T-helper 9 cell (primary cell): ENCODE measurements at regions not wholly inside any gene's neighbourhood (a gene's known extent, or its start where the extent isn't known, plus 50 kb on each side); places are given as distances from the start of the nearest gene placed in this dataset.
"Not testable (repeated sequence)": the region's sequence is repeated elsewhere in the genome, so short reads cannot be mapped to it uniquely, and the experiment has no call there.

Source experiments
- DNase-seq: peaks from one replicate; pipeline ENCODE4 v3.0.0-alpha.2; 2020

DNA sequence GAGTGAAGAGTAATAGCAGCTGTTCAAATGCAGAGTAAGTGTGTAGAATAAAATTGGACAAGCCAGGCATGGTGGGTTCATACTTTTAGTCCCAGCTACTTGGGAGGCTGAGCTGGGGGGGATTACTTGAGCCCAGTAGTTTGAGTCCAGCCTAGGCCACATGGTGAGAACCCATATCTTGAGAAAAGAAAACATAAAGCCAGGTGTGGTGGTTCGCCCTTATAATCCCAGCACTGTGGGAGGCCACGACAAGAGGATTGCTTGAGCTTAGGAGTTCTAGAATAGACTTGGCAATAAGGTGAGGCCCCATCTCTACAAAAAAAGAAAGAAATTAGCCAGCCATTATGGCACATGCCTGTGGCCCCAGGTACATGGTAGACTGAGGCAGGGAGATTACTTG is 1241.1 kb downstream of the UQCRFS1 start:
- DNase-seq: no peak

DNA sequence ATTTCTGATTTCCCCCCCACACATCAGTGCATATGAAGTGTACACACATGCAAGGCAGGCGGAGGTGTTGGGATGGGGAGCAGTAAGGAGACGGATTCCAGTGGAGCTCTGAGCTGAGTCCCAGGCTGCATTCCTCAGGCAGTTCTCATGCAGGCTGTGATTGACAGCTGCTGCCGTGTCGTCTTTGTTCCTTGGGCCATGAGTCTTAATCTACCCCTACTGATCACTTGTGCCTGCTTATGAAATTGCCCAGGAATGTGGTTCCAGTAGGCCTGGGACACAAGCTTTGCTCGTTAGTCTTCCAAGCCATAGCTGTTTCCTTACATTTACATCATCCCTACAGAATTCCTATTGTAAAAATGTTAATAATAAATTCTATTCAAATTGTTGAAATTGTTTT is 1241.9 kb downstream of the UQCRFS1 start:
- DNase-seq: no peak

DNA sequence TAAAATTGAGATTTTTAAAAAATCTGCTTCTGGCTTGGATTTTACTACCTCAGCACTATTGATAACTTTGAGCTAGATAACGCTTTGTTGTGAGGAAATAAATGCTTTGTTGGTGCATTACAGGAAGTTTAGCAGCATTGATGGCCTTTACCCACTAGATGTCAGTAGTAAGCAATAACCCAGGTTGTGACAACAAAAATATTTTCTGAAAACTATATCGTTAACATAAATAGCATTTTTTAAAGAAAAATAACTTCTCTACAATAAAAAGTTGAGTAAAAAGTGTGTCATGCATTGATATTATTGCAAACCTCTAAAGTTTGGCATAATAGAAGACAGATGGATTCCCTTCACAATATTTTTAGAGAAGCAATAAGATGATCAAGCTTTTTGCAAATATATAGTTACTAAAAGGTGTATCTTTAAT is 1246.5 kb downstream of the UQCRFS1 start:
- no peak for DNase-seq

DNA sequence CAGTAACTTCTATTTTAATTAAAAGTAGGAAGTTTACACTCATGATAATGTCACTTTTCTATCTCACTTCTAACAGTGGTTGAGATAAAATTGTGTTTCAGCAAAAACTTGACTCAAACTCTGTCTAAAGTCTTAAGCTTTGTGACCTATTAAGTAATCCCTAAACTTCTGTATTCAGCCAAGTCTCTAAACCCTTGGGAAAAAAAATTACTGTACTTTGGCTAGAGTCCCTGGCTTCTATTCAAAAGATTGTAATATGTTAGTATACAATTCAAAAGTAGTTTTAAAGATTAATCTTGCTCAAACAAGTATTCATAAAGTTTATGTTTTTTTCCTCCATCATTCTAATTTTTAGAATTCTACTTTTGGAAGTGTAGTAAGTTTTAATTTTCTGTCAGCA is 1248.8 kb downstream of the UQCRFS1 start:
- no peak for DNase-seq

DNA sequence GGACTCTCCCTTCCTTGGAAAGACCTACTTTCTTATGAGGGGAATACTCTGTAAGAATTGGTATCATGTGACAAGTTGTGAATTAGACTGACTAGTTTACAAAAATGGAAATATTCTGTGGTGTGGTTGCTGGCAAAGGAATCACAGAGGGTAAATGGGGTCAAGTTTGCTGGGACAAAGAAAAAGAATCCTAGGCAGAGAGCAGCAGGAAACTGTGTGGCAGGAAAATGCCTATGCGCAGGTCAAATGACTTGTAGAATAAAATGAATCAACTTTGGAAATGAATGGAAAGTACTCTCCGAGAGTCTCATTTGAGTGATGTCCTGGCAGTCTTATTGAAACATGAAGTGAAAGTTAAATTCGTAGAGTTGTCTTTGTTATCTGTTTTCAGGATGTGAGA is 1250.7 kb downstream of the UQCRFS1 start:
- no peak for DNase-seq

DNA sequence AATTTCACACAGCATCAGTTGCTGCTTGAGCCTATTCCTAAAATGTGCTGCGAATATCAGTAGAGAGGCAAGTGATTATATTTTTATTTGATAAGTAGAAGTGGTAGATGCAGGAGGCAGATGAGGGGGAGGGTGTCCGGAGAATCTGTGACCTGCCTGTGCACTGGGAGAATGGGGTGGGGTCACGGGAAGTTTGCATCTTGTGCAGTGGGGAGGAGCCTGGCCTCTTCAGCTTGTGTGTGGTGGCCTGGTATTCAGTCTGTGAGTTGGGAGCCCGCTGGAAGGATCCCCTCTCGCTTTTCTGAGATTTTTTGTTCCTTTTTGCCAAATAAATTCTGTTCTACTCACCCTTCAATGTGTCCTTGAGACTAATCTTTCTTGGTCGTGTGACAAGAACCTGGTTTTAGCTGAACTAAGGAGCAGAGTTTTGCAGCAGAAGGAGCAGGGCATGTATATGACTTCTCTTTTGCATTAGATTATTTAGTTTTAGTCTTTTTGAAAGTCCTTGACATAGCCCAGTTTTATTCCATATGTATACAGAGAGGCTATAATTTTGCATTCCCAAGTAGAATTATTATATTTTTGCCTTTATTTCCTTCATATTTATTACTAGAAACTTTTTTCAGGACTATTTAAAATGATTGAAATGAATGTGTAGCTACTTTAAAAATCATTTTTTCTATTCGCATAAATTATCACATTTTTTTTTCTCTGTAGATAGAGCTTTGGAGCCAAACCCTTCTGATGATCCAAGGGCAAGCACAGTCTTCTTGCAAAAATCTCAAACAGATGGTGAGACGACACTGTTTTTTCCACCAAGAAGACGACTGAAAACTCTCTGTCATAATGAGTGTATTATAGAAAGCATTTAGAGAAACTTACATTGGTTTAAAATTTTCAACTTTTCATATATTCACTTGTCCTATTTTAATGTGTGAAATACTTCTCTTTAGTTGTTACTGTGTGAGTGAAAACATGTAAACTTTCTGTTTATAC is 1257.2 kb downstream of the UQCRFS1 start:
- DNase-seq: no peak

DNA sequence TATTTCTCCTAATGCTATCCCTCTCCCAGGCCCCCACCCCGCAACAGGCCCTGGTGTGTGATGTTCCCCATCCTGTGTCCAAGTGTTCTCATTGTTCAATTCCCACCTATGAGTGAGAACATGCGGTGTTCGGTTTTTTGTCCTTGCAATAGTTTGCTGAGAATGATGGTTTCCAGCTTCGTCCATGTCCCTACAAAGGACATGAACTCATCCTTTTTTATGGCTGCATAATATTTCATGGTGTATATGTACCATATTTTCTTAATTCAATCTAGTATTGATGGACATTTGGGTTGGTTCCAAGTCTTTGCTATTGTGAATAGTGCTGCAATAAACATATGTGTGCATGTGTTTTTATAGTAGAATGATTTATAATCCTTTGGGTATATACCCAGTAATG is 1270.3 kb downstream of the UQCRFS1 start:
- DNase-seq: not testable (repeated sequence)

DNA sequence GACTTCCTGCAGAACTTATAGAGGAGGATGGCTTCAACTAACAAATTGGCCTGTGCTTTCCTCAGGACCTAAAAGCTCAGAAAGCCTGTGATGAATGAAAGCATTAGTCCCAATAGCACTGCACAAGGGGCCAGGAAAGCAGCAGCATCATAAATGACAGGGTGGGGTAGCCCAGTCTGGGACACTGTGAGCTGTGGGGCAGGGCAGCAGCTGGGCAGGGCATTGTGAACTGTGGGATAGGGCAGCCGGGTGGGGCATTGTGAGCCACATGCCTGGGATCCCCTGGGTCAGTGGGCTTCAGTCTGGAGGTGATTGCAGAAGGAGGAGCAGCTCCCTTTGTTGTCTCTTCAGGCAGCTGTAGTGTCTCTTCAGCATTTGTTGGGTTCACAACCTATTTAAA is 1276.8 kb downstream of the UQCRFS1 start:
- DNase-seq: no peak

DNA sequence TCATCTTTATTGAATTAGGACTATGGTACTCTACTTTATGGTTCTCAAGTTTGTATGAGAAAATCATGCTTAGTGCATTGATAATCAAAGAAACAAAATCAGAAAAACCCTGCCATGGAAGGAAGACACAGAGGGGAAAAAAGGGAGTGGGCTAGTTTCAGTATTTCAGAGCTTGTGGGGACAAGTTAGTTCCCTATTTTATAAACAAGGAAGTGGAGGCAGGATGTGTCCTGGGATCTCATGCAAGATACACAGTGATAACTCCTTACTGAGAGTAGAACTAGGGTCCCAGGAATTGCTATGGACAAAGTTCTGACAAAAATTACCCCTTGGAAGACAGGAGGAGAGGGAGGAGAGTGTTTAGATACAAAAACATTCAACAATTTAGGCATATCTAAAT is 1277.3 kb downstream of the UQCRFS1 start:
- no peak for DNase-seq

DNA sequence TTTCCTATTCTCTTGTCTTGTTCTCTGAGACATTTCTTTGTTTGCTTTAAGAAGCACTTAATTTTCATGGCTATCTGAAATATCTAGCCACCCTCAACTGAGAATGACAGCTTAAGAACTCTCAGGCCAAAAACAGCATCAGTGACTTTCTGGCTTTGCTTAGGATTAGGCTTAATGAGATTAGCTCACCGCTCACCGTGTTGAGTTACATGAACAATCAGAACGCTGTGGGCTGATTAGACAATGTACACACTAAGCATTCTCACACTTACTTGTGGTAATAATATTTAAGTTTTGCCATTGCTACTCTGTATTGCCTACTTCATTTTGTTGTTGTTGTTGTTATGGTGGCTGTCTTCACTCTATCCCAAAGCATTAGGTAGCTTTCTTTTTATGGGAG is 1283.6 kb downstream of the UQCRFS1 start:
- DNase-seq: no peak

DNA sequence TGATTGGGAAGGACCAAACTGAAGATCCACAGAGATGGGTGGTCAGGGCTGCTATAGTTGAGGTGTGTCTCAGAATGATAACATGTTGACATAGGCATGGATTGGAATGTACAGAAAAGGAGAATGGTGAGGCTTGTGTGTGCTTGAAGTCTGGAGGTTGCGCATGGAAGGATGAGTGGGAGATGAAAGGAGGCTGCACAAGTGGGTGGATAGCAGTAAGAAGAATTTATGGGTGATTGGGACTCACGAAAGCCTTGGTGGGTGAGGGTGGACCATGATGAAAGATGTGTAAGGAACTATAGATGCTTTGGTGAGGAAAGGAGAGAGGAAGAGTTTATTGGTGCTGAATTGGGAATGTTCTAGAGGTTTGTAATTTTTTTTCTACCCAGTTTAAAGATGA is 1287.7 kb downstream of the UQCRFS1 start:
- no peak for DNase-seq

DNA sequence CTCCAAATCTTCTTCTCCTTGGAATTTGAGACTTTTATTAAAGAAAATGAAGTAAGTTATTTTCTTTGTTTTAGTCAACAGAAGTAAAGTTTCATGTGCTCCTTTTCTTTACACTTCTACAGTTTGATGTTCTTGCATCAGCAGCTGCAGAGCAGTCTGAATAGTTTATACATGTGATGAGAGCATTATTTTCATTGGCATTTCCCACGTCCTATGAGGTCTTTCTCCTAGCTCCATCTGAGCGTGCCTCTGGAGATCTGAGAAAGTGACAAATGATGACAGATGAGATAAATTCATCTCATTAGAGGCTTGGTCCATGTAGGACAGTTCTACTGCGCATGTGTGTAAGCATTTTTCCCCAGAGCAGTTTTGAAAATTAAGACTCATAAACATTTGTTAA is 1290.0 kb downstream of the UQCRFS1 start:
- no peak for DNase-seq

DNA sequence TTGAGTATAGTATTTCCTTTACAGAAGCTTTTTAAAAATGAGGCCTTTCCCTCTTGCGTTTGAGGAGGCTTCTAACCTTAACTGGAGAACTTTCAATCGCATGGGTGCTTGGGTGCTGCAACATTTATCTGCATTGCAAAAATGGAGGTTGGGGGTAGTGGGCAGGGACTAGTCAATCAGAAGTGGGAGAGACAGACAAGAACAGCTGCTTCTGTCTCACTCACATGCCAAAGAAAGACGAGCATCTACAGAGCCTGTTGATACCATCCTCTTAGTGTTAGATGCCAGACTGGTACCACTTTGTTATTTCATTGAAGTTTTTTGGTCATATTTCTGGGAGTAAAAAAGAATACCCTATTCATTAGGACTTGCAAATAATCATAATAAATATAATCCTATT is 1292.2 kb downstream of the UQCRFS1 start:
- DNase-seq: no peak

DNA sequence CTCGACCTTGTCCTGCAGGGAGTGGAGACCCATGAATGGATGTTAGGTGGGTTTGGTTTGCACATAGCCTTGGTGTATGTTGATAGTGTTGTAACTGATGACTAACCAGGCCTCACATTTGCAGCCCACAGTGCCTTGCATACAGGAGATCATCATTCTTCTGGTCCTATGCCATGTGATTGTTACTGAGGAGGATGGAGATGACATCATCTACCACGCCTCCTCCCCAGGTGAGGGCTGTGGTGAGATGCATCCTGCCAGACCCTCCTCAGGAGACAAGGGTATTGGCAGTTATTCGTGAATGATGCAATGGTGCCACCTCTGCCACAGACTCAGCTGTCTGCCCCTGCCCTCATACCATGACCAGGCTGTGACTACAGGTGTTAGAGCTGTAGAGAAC is 1294.1 kb downstream of the UQCRFS1 start:
- DNase-seq: no peak

DNA sequence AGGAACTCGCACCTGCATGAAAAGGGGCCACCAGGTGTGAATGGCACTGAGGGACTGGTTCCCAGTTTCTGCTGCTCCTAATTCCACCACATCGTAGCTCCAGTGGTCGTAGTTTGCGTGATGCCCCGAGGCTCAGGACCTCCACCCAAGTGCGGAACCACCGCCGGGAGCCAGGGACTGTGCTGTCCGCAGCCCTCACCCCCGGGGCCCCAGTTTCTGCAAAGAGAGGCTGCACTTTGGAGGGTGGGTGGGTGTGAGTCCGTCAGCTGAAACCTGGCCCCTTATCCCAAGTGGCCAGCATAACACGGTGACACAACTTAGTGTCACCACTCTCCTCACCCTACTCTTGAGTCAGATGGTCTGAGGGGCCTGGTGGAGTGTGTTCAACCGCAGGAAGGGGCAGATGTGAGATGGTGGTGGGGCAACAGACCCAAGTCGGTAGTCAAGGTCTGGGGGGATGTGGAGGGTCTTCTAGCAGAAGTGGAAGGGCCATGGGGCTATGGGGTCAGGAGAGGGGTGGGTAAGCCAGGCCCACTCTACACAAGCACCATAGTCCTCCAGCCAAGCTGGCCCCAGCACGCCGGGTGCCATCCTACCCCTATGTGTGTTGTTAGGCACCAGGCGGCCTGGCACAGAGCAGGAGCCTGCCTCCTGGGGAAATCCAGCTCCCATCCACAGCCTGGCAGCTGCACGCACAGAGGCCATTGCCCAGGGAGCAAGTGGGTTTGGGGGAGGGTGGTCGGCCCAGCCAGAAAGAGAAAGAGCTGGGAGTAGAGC is 1301.6 kb downstream of the UQCRFS1 start:
- no peak for DNase-seq

DNA sequence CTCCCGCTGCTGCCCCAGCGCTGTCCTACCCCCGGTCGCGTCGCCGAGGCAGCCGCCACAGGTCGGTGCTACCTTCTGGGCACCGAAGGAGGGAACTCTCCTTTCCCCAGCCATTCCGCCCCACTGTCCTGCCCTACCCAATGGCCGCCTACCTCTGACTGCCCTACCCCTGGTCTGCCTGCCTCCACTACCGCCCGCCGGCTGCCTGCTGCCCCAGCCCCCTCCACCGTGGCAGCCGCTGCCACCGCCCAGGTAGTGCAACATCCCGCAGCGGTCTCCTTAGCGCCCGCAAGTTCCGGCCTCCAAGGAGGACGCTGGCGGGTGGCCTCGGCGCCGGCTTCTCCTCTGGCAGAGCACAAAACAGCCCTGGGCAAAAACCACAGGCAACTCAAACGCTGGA is 1303.1 kb downstream of the UQCRFS1 start:
- DNase-seq: no peak

DNA sequence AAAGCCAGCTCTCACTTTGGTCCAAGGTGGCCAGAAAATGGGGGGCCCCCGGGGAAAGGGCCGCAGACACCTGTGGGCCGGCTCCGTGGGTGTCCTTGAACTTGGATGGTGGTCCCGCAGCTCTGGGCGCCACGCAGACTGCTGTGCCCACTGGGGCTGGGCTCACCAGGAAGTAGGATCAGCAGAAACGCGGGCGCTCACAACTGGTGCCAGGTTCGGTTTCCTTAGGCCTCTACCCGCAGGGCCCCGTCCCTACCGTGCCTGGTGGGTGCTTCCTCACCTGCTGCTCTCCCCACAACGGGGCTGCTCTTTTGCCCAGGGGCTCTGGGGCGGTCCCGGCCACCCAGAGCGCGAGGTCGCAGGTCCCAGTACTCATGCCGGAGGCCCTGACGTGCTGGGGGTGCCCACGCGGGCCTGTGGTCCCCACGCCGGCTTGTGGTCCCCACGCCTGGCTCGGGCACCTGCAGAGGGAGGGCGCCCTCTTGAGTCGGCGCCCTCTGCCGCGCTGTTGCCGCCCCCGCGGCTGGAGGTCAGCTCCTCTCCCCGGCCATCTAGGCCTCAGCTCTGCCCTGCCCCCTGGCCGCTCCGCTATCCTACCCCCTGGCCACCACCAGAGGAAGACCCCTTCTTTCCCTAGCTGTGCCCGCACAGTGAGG is 1303.6 kb downstream of the UQCRFS1 start:
- no peak for DNase-seq

DNA sequence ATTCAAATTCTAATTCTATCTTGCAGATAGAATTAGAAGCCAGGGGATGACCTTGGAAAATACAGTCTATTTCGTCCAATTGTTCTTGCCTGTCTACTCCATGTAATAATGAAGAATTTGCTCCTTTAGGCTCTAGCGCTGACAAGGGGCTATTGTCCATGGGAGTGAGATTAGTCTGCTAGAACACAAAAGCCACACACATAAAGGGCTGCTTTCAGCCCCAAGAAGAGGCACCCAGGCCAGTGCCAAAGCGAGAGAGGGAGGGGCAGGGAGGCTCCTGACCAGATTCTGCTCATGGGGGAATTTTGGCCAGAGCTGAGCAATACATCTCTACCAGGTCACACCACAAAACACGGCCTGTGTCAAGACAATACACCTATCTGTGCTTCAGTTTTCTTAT is 1306.9 kb downstream of the UQCRFS1 start:
- no peak for DNase-seq

DNA sequence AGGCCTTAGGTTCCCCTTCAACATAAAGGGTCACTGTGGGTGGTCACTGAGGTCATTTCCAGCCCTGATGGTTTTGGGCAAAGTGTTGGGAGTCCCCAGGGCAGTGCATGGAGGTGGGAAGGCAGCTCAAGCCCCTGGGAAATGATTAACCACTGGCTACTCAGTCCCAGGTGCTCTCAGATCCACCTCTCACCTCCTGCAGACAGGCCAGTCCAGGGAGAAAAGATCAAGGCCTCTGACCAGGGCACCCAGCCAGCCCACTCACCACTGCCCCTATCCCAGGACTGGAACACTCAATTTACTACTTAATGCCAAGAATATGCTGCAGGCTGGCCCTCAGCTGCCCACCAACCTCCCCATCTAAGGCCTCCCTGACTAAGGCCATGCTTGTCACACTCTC is 1307.9 kb downstream of the UQCRFS1 start:
- DNase-seq: no peak

DNA sequence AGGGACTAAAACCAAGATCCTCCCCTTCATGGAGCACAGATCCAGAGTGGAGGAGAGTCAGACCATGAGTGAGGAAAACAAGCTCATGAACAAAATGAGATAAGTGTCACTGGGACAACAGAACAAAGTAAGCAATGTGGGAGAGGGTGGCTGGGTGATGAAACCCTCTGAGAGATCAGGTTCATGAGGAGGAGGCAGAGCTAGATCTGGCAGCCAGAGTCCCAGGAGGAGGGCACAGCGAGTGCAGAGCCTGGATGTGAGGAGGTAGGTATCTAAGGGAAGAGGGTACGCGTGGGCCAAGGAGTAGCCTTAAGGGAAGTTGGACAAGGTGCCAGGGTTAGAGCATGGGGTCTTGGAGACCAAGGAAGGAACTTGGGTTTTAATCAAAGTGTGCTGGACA is 1311.9 kb downstream of the UQCRFS1 start:
- no peak for DNase-seq

DNA sequence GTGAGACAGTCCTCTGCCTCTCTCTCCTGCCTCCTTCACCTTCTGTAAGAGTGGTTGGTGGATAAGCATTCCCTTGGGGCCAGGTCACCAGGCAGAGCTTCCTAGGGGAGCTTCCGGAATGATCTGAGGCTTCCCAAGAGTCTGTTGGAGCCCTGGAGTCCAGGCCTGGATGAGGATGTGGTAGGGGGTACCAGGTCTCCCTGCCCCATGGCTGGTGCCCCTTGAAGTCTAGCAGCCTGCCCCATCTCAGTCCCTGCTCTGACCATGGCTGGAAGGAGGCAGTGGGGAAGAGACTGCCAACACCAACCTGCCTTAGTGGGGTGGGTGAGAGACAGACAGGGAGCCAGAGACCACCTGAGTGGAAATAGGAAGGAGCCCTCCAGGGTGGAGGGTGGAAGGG is 1316.9 kb downstream of the UQCRFS1 start:
- DNase-seq: no peak

DNA sequence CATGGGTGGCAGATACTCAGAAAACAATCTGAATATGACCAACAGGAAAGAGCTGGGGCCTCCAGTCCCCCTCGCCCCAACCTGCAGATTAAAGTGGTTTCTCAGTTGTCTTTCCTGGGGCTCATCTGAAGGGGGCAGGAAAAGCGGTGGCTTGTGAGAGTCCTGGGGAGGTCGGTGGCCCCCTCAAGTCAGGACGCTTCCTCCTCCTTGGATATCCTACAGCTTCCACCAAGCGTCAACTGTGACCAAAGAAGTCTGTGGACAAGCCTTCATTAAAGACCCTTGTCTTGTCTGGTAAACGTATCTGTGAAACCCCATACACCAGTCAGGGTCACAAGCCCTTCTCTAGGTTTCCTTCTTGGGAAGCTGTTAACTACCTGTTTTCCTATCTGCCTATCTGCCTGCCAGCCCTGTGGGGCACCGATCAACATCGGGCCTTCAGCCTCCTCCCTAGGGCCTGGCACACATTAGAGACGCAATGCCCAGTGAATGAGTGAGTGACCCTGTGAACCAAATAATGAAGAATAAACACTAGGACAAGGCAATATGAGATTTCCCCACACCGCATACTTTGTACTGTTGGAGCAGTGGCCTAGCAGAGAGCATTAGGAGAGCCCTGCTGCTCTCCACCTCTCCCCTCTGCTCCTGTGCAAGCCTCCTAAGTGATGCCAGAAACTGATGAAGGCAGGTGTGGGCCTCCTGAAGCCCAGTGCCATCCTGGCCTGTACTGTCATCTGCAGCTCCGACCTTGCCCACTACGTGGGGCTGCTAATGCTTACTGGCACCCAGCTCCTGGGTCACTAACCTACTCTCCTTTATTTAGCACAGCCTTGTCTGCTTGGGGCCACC is 1317.8 kb downstream of the UQCRFS1 start:
- DNase-seq: no peak

DNA sequence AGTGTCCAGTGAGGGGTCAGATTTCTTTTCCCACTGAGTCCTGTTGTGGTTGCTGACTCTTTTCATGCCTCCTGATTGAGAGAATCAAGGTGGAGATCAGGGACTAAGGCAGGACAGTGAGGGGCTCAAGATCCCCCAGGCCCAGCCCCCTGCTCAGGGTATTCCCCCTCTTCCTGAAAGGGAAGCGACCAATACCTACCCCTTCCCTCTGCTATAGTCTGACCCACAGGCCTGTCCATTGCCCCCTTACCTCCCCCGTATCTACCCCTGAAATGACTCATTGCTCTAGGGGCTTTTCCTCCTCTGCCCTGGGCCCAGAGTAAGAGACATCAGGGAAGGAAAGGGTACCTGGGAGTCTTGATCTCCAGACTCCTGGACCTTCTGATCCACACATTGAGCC is 1320.5 kb downstream of the UQCRFS1 start:
- DNase-seq: no peak
